GM12874 (cell line): ENCODE measurements at regions not wholly inside any gene's neighbourhood (a gene's known extent, or its start where the extent isn't known, plus 50 kb on each side); places are given as distances from the start of the nearest gene placed in this dataset.

Experiments used
- TF ChIP-seq, protein P1 (sequence below): IDR thresholded peaks from 2 replicates; pipeline ENCODE4 v1.5.1; 2011; ENCODE audit warnings: low read depth, mild to moderate bottlenecking, control low read depth, low read length, moderate library complexity; ENCODE audit not compliant: insufficient read depth

DNA sequence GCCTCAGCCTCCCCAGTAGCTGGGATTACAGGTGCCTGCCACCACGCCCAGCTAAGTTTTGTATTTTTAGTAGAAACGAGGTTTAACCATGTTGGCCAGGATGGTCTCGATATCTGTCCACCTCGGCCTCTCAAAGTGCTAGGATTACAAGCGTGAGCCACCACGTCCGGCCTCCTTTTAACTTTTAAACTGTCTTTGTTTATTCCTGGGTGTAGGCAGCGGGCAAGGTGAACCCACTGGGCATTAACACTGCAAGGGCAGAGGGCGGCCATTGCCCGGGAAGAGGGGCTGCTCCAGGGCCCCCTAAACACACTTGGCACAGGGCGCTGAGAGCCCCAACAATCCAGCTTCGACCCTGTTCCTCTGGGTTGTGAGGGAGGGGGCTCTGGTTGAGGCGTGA, 693.6 kb downstream of the BRD1 start:
- TF ChIP-seq, protein P1, sequence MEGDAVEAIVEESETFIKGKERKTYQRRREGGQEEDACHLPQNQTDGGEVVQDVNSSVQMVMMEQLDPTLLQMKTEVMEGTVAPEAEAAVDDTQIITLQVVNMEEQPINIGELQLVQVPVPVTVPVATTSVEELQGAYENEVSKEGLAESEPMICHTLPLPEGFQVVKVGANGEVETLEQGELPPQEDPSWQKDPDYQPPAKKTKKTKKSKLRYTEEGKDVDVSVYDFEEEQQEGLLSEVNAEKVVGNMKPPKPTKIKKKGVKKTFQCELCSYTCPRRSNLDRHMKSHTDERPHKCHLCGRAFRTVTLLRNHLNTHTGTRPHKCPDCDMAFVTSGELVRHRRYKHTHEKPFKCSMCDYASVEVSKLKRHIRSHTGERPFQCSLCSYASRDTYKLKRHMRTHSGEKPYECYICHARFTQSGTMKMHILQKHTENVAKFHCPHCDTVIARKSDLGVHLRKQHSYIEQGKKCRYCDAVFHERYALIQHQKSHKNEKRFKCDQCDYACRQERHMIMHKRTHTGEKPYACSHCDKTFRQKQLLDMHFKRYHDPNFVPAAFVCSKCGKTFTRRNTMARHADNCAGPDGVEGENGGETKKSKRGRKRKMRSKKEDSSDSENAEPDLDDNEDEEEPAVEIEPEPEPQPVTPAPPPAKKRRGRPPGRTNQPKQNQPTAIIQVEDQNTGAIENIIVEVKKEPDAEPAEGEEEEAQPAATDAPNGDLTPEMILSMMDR = no peak

DNA sequence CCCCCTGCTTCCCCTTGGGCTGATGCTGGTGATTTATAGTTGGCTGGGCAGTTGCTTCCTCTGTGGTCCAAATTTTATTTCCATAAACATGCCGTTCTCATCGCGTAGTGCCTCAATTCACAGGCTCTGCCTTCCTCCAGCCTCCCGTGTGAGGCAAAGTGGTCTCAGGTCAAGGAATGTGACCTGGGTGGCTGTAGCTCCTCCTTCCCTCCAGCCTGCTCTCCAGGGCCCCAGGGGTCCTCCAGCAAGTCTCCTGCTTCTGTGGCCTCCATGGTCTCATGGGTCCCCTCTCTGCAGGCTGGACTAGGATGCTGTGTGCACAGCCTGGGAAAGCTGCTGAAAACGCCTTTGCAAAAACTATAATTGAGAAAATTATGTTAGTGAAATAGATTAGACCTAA, 694.1 kb downstream of the BRD1 start:
- TF ChIP-seq, protein P1 = no peak

DNA sequence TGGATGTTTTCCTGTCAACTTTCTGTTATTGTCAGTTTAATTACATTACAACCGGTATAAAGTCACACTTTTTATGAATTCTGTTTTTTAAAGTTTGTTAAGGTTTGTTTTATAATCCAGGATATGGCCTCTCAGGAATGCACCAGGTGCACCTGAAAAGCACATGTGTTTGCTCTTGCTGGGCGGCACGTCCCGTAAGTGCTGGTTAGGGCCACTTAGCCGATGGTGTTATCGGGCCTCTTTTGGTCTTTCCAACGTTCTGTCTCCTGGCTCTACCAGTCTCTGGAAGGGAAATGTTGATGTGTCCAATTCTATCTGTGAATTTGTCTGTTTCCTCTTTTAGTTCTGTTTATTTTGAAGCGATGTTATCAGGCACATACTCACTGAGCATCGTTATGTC, 695.7 kb downstream of the BRD1 start:
- TF ChIP-seq, protein P1 = no peak

DNA sequence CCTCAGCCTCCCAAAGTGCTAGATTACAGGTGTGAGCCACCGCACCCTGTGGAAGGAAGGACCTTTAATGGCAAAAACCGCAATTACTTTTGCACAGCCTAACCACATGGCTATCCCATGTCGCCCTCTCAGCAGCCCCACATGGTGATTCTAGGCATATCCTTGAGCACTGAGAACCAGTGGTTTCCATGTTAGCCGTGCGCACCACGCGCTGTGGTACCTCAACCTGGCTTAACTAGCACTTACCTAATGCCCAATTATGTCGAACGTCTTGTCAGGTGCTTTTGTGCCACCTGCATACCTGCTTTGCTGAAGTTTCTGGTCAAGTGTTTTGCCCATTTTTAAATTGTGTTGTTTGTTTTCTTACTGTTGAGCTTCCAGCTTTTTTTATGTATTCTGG, 697.9 kb downstream of the BRD1 start:
- TF ChIP-seq, protein P1 = no peak

DNA sequence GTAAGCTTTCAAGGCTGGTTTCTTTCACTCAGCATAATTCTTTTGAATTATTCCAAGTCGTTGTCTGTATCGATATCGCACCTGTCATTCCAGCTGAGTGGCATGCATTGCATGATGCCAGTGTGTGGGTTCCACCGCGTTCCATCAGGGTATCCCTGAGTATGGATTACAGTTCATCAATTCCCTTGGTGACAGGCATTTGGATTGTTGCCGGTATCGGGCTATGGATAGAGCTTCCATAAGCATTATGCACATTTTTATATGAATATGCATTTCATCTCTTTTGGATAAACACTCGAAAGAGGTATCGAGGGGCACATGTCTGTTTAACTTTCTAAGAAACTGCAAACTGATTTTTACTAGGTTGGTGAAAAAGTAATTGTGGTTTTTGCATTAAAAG, 698.8 kb downstream of the BRD1 start:
- TF ChIP-seq, protein P1 = no peak

DNA sequence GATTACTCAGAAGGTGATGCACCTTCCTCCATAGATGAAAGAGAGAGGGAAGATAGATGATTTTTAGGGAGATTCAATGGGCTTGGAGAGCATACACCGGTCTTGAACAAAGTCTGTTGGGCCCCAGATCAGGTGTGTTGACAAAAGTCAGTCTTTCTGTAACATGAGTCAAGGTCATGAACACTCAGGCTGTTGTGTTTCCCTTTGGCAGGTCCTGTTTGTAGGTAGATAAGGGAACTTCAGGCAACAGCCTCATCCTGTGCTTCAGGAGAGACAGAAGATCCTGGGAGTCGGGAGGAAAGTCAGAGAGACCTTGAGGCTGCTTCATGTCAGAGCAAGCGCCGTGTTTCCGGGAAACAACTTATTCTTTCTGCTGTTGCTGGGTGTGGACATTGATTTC, 703.1 kb downstream of the BRD1 start:
- TF ChIP-seq, protein P1 = no peak

DNA sequence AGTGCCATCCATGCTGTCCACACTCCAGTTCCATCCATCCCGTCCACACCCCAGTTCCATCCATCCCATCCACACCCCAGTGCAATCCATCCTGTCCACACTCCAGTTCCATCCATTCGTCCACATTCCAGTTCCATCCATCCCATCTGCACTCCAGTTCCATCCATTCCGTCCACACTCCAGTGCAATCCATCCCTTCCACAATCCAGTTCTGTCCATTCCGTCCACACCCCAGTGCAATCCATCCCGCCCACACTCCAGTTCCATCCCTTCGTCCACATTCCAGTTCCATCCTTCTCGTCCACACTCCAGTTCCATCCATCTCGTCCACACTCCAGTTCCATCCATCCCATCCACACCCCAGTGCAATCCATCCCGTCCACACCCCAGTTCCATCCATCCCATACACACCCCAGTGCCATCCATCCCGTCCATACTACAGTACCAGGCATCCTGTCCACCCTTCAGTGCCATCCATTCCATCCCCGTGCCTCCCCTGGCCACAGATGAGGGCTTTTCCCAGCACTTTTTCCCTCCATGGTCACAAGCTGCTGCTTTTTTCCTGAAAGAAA, 704.0 kb downstream of the BRD1 start:
- TF ChIP-seq, protein P1 = no peak

DNA sequence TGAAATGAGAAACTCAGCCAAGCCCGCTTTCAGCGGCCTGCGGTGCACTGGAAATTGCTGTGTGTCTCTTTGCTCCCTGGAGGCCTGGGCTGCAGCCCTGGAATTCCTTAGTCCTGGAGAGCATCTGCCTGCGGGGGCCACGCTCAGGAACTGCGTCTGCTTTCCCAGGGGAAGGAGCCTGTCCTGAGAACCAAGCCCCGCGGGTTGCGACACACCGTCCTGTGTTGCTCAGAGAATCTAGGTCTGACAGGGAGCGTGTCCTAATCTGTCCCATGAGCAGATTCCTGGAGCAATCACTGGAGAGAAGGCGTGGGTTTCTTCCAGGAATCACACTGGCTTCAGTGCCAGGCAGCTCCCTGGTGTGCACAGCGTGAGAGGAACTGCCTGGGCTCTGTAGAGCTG, 708.1 kb downstream of the BRD1 start:
- TF ChIP-seq, protein P1 = no peak
